OCI-LY7 (cell line): ENCODE measurements at regions not wholly inside any gene's neighbourhood (a gene's known extent, or its start where the extent isn't known, plus 50 kb on each side); places are given as distances from the start of the nearest gene placed in this dataset.

Source experiments
- BruUV-seq: library from RNA; stranded (reverse); fragments of 400-500 nt; replicated peaks from 2 replicates; lab custom pipeline; 2021; lab: Mats Ljungman, UMichigan
- CTCF ChIA-PET: fragments of 300-600 bp; sonication (Branson Sonifier 250); formaldehyde crosslinking; loops from one replicate; lab custom pipeline; 2022; ENCODE audit warnings: antibody characterized with exemption; ENCODE audit not compliant: unreplicated experiment; lab: Charles Lee
- POLR2A ChIA-PET: fragments of 300-600 bp; sonication (Branson Sonifier 250); formaldehyde crosslinking; loops from one replicate; lab custom pipeline; 2022; ENCODE audit warnings: antibody characterized with exemption; lab: Charles Lee
- DNase-seq: peaks from one replicate; pipeline ENCODE4 v3.0.0-alpha.2; 2015; ENCODE audit warnings: low spot score
- H2AFZ ChIP-seq: fragments of 200-600 bp; sonication (generic), shearing (Covaris generic); 2 replicates; pipeline ENCODE4 v1.6.1; 2014; ENCODE audit warnings: mild to moderate bottlenecking, antibody characterized with exemption, low read length, moderate library complexity
- H3K27ac ChIP-seq: fragments of 200-600 bp; sonication (generic); 2 replicates; pipeline ENCODE4 v1.5.1; 2014; ENCODE audit warnings: mixed run types, low read depth, mild to moderate bottlenecking, moderate library complexity, low read length, inconsistent platforms; ENCODE audit not compliant: poor library complexity, severe bottlenecking
- H3K36me3 ChIP-seq: fragments of 200-600 bp; sonication (generic); 2 replicates; pipeline ENCODE4 v1.6.1; 2014; ENCODE audit warnings: mild to moderate bottlenecking, antibody characterized with exemption, low read length, moderate library complexity, mixed read lengths; ENCODE audit not compliant: insufficient read depth
- H3K4me1 ChIP-seq: fragments of 200-600 bp; sonication (generic); 2 replicates; pipeline ENCODE4 v1.5.1; 2014; ENCODE audit warnings: mild to moderate bottlenecking, low read length; ENCODE audit not compliant: insufficient read depth, poor library complexity, severe bottlenecking
- H3K4me2 ChIP-seq: fragments of 200-600 bp; sonication (generic); 2 replicates; pipeline ENCODE4 v1.6.1; 2014; ENCODE audit warnings: mild to moderate bottlenecking, low read length
- H3K4me3 ChIP-seq: fragments of 200-600 bp; sonication (generic); 2 replicates; pipeline ENCODE4 v1.5.1; 2014; ENCODE audit warnings: mild to moderate bottlenecking, low read depth, low read length; ENCODE audit not compliant: poor library complexity, severe bottlenecking
- H3K79me2 ChIP-seq: fragments of 200-600 bp; sonication (generic); 2 replicates; pipeline ENCODE4 v1.6.1; 2016; ENCODE audit warnings: low read depth, mild to moderate bottlenecking, low read length, moderate library complexity, mixed read lengths; ENCODE audit not compliant: insufficient read depth
- H3K9me2 ChIP-seq: fragments of 200-600 bp; sonication (generic); 2 replicates; pipeline ENCODE4 v1.6.1; 2016; ENCODE audit warnings: mild to moderate bottlenecking, low read length, mixed read lengths; ENCODE audit not compliant: insufficient read depth
- H3K9me3 ChIP-seq: fragments of 200-600 bp; sonication (generic); 2 replicates; pipeline ENCODE4 v1.6.1; 2014; ENCODE audit warnings: mild to moderate bottlenecking, mixed run types, low read length, mixed read lengths
- H4K20me1 ChIP-seq: fragments of 200-600 bp; sonication (generic); 2 replicates; pipeline ENCODE4 v1.6.1; 2014; ENCODE audit warnings: mild to moderate bottlenecking, antibody characterized with exemption, low read length, moderate library complexity, mixed read lengths; ENCODE audit not compliant: insufficient read depth
- CTCF ChIP-seq: fragments of 200-600 bp; sonication (generic); conservative IDR thresholded peaks from 2 replicates; pipeline ENCODE4 v1.5.1; 2014; ENCODE audit warnings: mild to moderate bottlenecking, antibody characterized with exemption, low read length, moderate library complexity, mixed read lengths
- EZH2phosphoT487 ChIP-seq: fragments of 200-600 bp; sonication (generic); IDR thresholded peaks from 2 replicates; pipeline ENCODE4 v1.6.1; 2018; ENCODE audit warnings: low read depth, borderline replicate concordance, mild to moderate bottlenecking, mixed run types, antibody characterized with exemption, low read length, moderate library complexity, mixed read lengths
- intact Hi-C: fragments of 100-400 bp; cut with micrococcal nuclease; formaldehyde crosslinking; loops from one replicate; pipeline ENCODE4 v1.10.0; 2022; ENCODE audit not compliant: unreplicated experiment

GRCh38 chr13:112171570-112171965 is 104.6 kb downstream of the SOX1 start:
- TF ChIP-seq CTCF (no peak), EZH2phosphoT487 (no peak)
- Histone ChIP-seq H3K4me3 (no peak overlapping the region), H4K20me1 (no peaks in the 10 kb centered on the region), H3K27ac (no peak overlapping the region), H3K4me1 (no peaks in the 10 kb centered on the region), H3K9me2 (no peaks in the 10 kb centered on the region), H3K79me2 (no peaks in the 10 kb centered on the region), H3K9me3 (no peaks in the 10 kb centered on the region), H2AFZ (no peak overlapping the region), H3K4me2 (no peak overlapping the region), H3K36me3 (no peaks in the 10 kb centered on the region)
- DNase-seq = no peak
- intact Hi-C loops = no loop called here
- BruUV-seq = no TSS peak
- CTCF ChIA-PET = no interaction called here
- POLR2A ChIA-PET = no interaction called here

DNA sequence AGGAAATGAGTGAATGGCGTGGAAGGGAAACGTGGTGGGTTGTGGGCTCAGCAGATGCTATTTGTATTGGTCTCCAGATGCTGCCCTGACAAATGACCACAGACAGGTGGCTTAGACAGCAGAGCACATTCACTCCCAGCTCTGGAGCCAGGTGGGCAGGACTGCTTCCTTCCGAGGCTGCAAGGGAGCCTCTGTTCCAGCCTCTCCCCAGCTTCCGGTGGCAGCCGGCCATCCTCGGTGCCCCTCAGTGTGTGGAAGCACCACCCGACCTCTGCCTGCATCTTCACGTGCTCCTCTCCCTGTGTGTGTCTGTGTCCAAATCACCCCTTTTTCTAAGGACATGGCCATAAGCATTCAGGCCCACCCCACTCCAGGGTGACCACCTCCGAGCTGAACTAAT is 105.1 kb downstream of the SOX1 start:
- H4K20me1 ChIP-seq = no peaks in the 10 kb centered on the region
- intact Hi-C loops = no loop called here
- H3K79me2 ChIP-seq = no peaks in the 10 kb centered on the region
- BruUV-seq = no TSS peak
- H3K4me3 ChIP-seq = no peak overlapping the region
- no peaks in the 10 kb centered on the region for H3K4me1 ChIP-seq
- no peaks in the 10 kb centered on the region for H3K9me2 ChIP-seq
- no peaks in the 10 kb centered on the region for H3K9me3 ChIP-seq
- H3K27ac ChIP-seq = no peak overlapping the region
- ChIA-PET POLR2A (no interaction called here), CTCF (no interaction called here)
- no peak overlapping the region for H3K4me2 ChIP-seq
- no peak overlapping the region for H2AFZ ChIP-seq
- TF ChIP-seq EZH2phosphoT487 (no peak), CTCF (no peak)
- no peaks in the 10 kb centered on the region for H3K36me3 ChIP-seq
- DNase-seq = no peak

- no peaks in the 10 kb centered on the region for H3K4me1 ChIP-seq
- intact Hi-C loops = no loop called here
- no peak overlapping the region for H3K4me3 ChIP-seq
- CTCF ChIA-PET = no interaction called here
- H3K4me2 ChIP-seq = no peak overlapping the region
- no peak for DNase-seq
- H3K9me2 ChIP-seq = no peaks in the 10 kb centered on the region
- no peak overlapping the region for H3K27ac ChIP-seq
- no peak overlapping the region for H2AFZ ChIP-seq
- H3K36me3 ChIP-seq = no peaks in the 10 kb centered on the region
- POLR2A ChIA-PET = no interaction called here
- H3K79me2 ChIP-seq = no peaks in the 10 kb centered on the region
- no peak for TF ChIP-seq CTCF
- TF ChIP-seq EZH2phosphoT487 = no peak
- H4K20me1 ChIP-seq = no peaks in the 10 kb centered on the region
- BruUV-seq = no TSS peak
- no peaks in the 10 kb centered on the region for H3K9me3 ChIP-seq
Observed at GRCh38 chr13:112172641-112173251, 105.8 kb downstream of the SOX1 start.
